ENCODE measurements at regions not wholly inside any gene's neighbourhood (a gene's known extent, or its start where the extent isn't known, plus 50 kb on each side); places are given as distances from the start of the nearest gene placed in this dataset.

- H3K27me3 ChIP-seq (replicated peaks; ENCODE audit: insufficient read depth): no peaks in the 10 kb centered on the region
- intact Hi-C loops (cut with DNase I): no loop called here
- H3K9me3 ChIP-seq: no peaks in the 10 kb centered on the region
- DNase-seq (ENCODE audit: low spot score): no peak
- TF ChIP-seq CTCF (IDR thresholded peaks at IDR 0.05) (no peak), POLR2A (IDR thresholded peaks at IDR 0.05) (no peak), POLR2AphosphoS5 (IDR thresholded peaks at IDR 0.05) (no peak)
- H3K27ac ChIP-seq: no peak overlapping the region
- no peaks in the 10 kb centered on the region for H3K4me1 ChIP-seq (replicated peaks)
- H3K4me3 ChIP-seq: no peak overlapping the region
- H3K36me3 ChIP-seq: no peaks in the 10 kb centered on the region
These were observed 1181.2 kb upstream of the CDH9 start for GRCh38 chr5:28219539-28219938.

GRCh38 chr5:28217695-28218094, 1179.3 kb upstream of the CDH9 start:
- Histone ChIP-seq H3K36me3 (no peaks in the 10 kb centered on the region), H3K4me3 (no peak overlapping the region), H3K4me1 (replicated peaks) (no peaks in the 10 kb centered on the region), H3K27ac (no peak overlapping the region), H3K27me3 (replicated peaks; ENCODE audit: insufficient read depth) (no peaks in the 10 kb centered on the region), H3K9me3 (no peaks in the 10 kb centered on the region)
- no peak for TF ChIP-seq CTCF (IDR thresholded peaks at IDR 0.05)
- TF ChIP-seq POLR2A (IDR thresholded peaks at IDR 0.05): no peak
- no peak for TF ChIP-seq POLR2AphosphoS5 (IDR thresholded peaks at IDR 0.05)
- 93% methylated on average over 3 of the region's 3 CpGs for WGBS
- intact Hi-C loops (cut with DNase I): no loop called here
- DNase-seq (ENCODE audit: low spot score): no peak

GRCh38 chr5:28216939-28217360, 1178.6 kb upstream of the CDH9 start:
- TF ChIP-seq POLR2A (IDR thresholded peaks at IDR 0.05): no peak
- no peak for TF ChIP-seq POLR2AphosphoS5 (IDR thresholded peaks at IDR 0.05)
- TF ChIP-seq CTCF (IDR thresholded peaks at IDR 0.05): no peak
- no peak for DNase-seq (ENCODE audit: low spot score)
- Histone ChIP-seq H3K9me3 (no peaks in the 10 kb centered on the region), H3K4me3 (no peak overlapping the region), H3K4me1 (replicated peaks) (no peaks in the 10 kb centered on the region), H3K27me3 (replicated peaks; ENCODE audit: insufficient read depth) (no peaks in the 10 kb centered on the region), H3K27ac (no peak overlapping the region), H3K36me3 (no peaks in the 10 kb centered on the region)
- WGBS: 94% methylated on average over 2 of the region's 2 CpGs
- intact Hi-C loops (cut with DNase I): no loop called here

- no peak for DNase-seq (ENCODE audit: low spot score)
- no peak overlapping the region for H3K27ac ChIP-seq
- intact Hi-C loops (cut with DNase I): no loop called here
- no peaks in the 10 kb centered on the region for H3K36me3 ChIP-seq
- TF ChIP-seq POLR2AphosphoS5 (IDR thresholded peaks at IDR 0.05): no peak
- no peak for TF ChIP-seq POLR2A (IDR thresholded peaks at IDR 0.05)
- TF ChIP-seq CTCF (IDR thresholded peaks at IDR 0.05): no peak
- H3K4me1 ChIP-seq (replicated peaks): no peaks in the 10 kb centered on the region
- H3K27me3 ChIP-seq (replicated peaks; ENCODE audit: insufficient read depth): no peaks in the 10 kb centered on the region
- no peak overlapping the region for H3K4me3 ChIP-seq
- H3K9me3 ChIP-seq: no peaks in the 10 kb centered on the region
These were observed 1176.7 kb upstream of the CDH9 start for GRCh38 chr5:28215091-28215490.

- TF ChIP-seq CTCF (IDR thresholded peaks at IDR 0.05): no peak
- no peak for TF ChIP-seq POLR2AphosphoS5 (IDR thresholded peaks at IDR 0.05)
- 96% methylated on average over 3 of the region's 3 CpGs for WGBS
These were observed 1175.9 kb upstream of the CDH9 start for GRCh38 chr5:28214292-28214691.

More at GRCh38 chr5:28214292-28214691, 1175.9 kb upstream of the CDH9 start:
- H3K4me3 ChIP-seq: no peak overlapping the region
- H3K4me1 ChIP-seq (replicated peaks): no peaks in the 10 kb centered on the region
- DNase-seq (ENCODE audit: low spot score): no peak
- intact Hi-C loops (cut with DNase I): no loop called here
- no peaks in the 10 kb centered on the region for H3K27me3 ChIP-seq (replicated peaks; ENCODE audit: insufficient read depth)
- H3K9me3 ChIP-seq: no peaks in the 10 kb centered on the region
- H3K36me3 ChIP-seq: no peaks in the 10 kb centered on the region
- H3K27ac ChIP-seq: no peak overlapping the region

Measured in prostate gland (tissue), 2 donors.